Panc1 (cell line): ENCODE measurements at regions not wholly inside any gene's neighbourhood (a gene's known extent, or its start where the extent isn't known, plus 50 kb on each side); places are given as distances from the start of the nearest gene placed in this dataset.
"Not testable (repeated sequence)": the region's sequence is repeated elsewhere in the genome, so short reads cannot be mapped to it uniquely, and the experiment has no call there.

Experiments
- ATAC-seq: fragments of 200-7000 bp; cut with Tn5 transposase; 2 replicates; pipeline ENCODE4 v1.9.1; 2020; ENCODE audit warnings: mild to moderate bottlenecking, moderate library complexity
- BruUV-seq: library from RNA; stranded (reverse); fragments of 400-500 nt; replicated peaks from 2 replicates; lab custom pipeline; 2021; lab: Mats Ljungman, UMichigan
- CTCF ChIA-PET: fragments of 300-600 bp; sonication (Branson Sonifier 250); formaldehyde crosslinking; loops from one replicate; lab custom pipeline; 2022; ENCODE audit warnings: antibody characterized with exemption; lab: Charles Lee
- POLR2A ChIA-PET: fragments of 300-600 bp; sonication (Branson Sonifier 250); formaldehyde crosslinking; loops from one replicate; lab custom pipeline; 2022; ENCODE audit warnings: antibody characterized with exemption; lab: Charles Lee
- DNase-seq: peaks from one replicate; pipeline ENCODE4 v3.0.0-alpha.2; 2010; ENCODE audit warnings: low read depth, low spot score
- H3K27ac ChIP-seq: 2 replicates; pipeline ENCODE4 v1.5.1; 2011; ENCODE audit warnings: mild to moderate bottlenecking, low read length, inconsistent platforms
- H3K27me3 ChIP-seq: fragments of 200-500 bp; sonication (Bioruptor generic); 2 replicates; pipeline ENCODE4 v1.6.0; 2014; ENCODE audit warnings: low read length, inconsistent platforms; ENCODE audit not compliant: control insufficient read depth, insufficient read depth
- H3K36me3 ChIP-seq: fragments of 200-500 bp; sonication (Bioruptor generic); 2 replicates; pipeline ENCODE4 v1.5.1; 2014; ENCODE audit warnings: inconsistent platforms, mild to moderate bottlenecking, low read length, moderate library complexity; ENCODE audit not compliant: control insufficient read depth, insufficient read depth
- H3K4me1 ChIP-seq: 2 replicates; pipeline ENCODE4 v1.5.1; 2011; ENCODE audit warnings: inconsistent platforms, mild to moderate bottlenecking, low read length, moderate library complexity; ENCODE audit not compliant: control insufficient read depth, insufficient read depth
- H3K4me3 ChIP-seq, 2 experiments: 2 replicates each; pipeline ENCODE4 v1.5.1; 2011 to 2012; ENCODE audit warnings: low read depth in 2 of 2, low read length in 2 of 2, mild to moderate bottlenecking in 2 of 2, inconsistent platforms in 1 of 2, moderate library complexity in 1 of 2
- H3K9me3 ChIP-seq: fragments of 200-500 bp; sonication (Bioruptor generic); 2 replicates; pipeline ENCODE4 v1.5.1; 2014; ENCODE audit warnings: low read depth, mild to moderate bottlenecking, inconsistent platforms, low read length, moderate library complexity; ENCODE audit not compliant: control insufficient read depth, insufficient read depth
- POLR2AphosphoS5 ChIP-seq: IDR thresholded peaks from 2 replicates; pipeline ENCODE4 v1.6.1; 2012; ENCODE audit warnings: mild to moderate bottlenecking, low read depth, low read length, moderate library complexity
- SIN3A ChIP-seq: IDR thresholded peaks from 2 replicates; pipeline ENCODE4 v1.6.1; 2012; ENCODE audit warnings: low read depth, mild to moderate bottlenecking, low read length, moderate library complexity, borderline replicate concordance; ENCODE audit not compliant: insufficient read depth
- TCF7L2 ChIP-seq: IDR thresholded peaks from 2 replicates; pipeline ENCODE4 v1.6.1; 2011; ENCODE audit warnings: mild to moderate bottlenecking, low read depth, low read length, inconsistent platforms
- in situ Hi-C: cut with HindIII; loops from 2 replicates; pipeline ENCODE4 v1.10.0; 2016; ENCODE audit warnings: low sequenced_read_pairs, low pct_unique_long_range_greater_than_20kb
- intact Hi-C: fragments of 100-400 bp; cut with micrococcal nuclease; formaldehyde crosslinking; loops from one replicate; pipeline ENCODE4 v1.10.0; 2022; ENCODE audit not compliant: unreplicated experiment
- TF ChIP-seq, protein P1 (sequence below), 2 experiments: IDR thresholded peaks; 2 replicates each; pipeline ENCODE4 v1.6.1; 2011 to 2012; ENCODE audit warnings: low read depth in 2 of 2, control low read depth in 1 of 2, low read length in 1 of 2, mild to moderate bottlenecking in 1 of 2, moderate library complexity in 1 of 2; ENCODE audit not compliant: insufficient read depth in 1 of 2
- TF ChIP-seq, protein P2 (sequence below): fragments of 450-650 bp; IDR thresholded peaks from 2 replicates; pipeline ENCODE4 v1.5.1; 2017; ENCODE audit warnings: mild to moderate bottlenecking

DNA sequence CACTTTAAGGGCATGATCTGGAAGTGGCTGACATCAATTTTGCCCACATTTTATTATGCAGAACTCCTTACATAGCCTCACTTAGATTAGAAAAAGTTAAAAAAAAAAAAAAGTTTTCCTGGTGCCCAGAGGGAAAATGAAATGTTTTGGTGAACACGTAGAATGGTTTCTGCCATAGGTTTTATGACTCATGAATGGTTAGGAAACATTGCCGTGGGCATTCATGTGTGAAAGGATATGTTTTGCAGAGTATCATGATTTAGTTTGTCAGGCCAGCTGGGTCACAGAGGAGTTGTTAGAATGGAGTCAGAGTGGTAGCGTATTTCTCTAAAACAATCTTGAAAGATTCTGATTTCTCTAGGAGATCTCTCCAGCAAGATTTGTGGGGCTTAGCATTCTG lies 133.8 kb downstream of the MRPL57 start:
- CTCF ChIA-PET, result no interaction called here
- no peak overlapping the region for H3K4me3 ChIP-seq
- H3K4me1 ChIP-seq, result no peaks in the 10 kb centered on the region
- no peaks in the 10 kb centered on the region for H3K27me3 ChIP-seq
- DNase-seq (no peak), ATAC-seq (no peak)
- no TSS peak for BruUV-seq
- no peaks in the 10 kb centered on the region for H3K36me3 ChIP-seq
- TF ChIP-seq, protein P1, sequence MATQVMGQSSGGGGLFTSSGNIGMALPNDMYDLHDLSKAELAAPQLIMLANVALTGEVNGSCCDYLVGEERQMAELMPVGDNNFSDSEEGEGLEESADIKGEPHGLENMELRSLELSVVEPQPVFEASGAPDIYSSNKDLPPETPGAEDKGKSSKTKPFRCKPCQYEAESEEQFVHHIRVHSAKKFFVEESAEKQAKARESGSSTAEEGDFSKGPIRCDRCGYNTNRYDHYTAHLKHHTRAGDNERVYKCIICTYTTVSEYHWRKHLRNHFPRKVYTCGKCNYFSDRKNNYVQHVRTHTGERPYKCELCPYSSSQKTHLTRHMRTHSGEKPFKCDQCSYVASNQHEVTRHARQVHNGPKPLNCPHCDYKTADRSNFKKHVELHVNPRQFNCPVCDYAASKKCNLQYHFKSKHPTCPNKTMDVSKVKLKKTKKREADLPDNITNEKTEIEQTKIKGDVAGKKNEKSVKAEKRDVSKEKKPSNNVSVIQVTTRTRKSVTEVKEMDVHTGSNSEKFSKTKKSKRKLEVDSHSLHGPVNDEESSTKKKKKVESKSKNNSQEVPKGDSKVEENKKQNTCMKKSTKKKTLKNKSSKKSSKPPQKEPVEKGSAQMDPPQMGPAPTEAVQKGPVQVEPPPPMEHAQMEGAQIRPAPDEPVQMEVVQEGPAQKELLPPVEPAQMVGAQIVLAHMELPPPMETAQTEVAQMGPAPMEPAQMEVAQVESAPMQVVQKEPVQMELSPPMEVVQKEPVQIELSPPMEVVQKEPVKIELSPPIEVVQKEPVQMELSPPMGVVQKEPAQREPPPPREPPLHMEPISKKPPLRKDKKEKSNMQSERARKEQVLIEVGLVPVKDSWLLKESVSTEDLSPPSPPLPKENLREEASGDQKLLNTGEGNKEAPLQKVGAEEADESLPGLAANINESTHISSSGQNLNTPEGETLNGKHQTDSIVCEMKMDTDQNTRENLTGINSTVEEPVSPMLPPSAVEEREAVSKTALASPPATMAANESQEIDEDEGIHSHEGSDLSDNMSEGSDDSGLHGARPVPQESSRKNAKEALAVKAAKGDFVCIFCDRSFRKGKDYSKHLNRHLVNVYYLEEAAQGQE (IDR thresholded peaks at IDR 0.05; ENCODE audit: insufficient read depth in 1 of 2, low read depth in 2 of 2, low read length in 1 of 2), result no peak
- TF ChIP-seq SIN3A, result no peak
- no peak for TF ChIP-seq POLR2AphosphoS5
- TF ChIP-seq, protein P2, sequence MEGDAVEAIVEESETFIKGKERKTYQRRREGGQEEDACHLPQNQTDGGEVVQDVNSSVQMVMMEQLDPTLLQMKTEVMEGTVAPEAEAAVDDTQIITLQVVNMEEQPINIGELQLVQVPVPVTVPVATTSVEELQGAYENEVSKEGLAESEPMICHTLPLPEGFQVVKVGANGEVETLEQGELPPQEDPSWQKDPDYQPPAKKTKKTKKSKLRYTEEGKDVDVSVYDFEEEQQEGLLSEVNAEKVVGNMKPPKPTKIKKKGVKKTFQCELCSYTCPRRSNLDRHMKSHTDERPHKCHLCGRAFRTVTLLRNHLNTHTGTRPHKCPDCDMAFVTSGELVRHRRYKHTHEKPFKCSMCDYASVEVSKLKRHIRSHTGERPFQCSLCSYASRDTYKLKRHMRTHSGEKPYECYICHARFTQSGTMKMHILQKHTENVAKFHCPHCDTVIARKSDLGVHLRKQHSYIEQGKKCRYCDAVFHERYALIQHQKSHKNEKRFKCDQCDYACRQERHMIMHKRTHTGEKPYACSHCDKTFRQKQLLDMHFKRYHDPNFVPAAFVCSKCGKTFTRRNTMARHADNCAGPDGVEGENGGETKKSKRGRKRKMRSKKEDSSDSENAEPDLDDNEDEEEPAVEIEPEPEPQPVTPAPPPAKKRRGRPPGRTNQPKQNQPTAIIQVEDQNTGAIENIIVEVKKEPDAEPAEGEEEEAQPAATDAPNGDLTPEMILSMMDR, result no peak
- no peak for TF ChIP-seq TCF7L2
- intact Hi-C loops, result no loop called here
- H3K9me3 ChIP-seq, result no peaks in the 10 kb centered on the region
- in situ Hi-C loops, result no loop called here
- no peak overlapping the region for H3K27ac ChIP-seq
- POLR2A ChIA-PET, result no interaction called here

DNA sequence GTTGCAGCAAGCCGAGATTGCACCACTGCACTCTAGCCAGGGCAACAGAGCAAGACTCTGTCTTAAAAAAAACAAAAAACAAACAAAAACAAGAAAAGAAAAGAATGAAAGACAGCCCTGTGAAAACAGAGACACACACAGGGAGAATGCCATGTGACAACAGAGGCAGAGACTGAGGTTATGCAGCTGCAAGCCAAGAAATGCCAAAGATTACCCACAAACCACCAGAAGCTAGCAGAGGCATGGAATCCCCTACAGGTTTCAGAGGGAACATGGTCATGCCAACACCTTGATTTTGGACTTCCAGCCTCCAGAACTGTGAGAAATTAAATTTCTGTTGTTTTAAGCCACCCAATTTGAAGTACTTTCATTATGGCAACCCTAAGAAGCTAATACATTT lies 138.5 kb downstream of the MRPL57 start:
- H3K4me3 ChIP-seq, in situ Hi-C loops, H3K9me3 ChIP-seq, DNase-seq, CTCF ChIA-PET, H3K27me3 ChIP-seq, H3K27ac ChIP-seq, POLR2A ChIA-PET, ATAC-seq, intact Hi-C loops, BruUV-seq, H3K36me3 ChIP-seq, H3K4me1 ChIP-seq: not testable (repeated sequence)

DNA sequence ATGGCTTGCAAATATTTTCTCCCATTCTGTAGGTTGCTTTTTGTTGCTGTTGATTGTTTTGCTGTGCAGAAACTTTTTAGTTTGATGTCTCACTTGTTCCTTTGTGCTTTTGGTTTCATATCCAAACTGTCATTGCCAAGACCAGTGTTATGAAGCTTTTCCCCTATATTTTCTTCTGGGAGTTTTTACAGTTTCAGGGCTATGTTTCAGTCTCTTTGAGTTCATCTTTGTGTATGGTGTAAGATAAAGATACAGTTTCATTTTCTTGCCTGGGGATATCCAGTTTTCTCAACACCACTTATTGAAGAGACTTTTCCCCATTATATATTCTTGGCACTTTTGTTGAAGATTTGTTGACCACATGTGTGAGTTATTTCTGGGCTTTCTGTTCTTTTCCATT lies 139.9 kb downstream of the MRPL57 start:
- H3K27ac ChIP-seq, result no peak overlapping the region
- TF ChIP-seq POLR2AphosphoS5 (no peak), SIN3A (no peak), TCF7L2 (no peak)
- TF ChIP-seq, protein P1 (IDR thresholded peaks at IDR 0.05; ENCODE audit: insufficient read depth in 1 of 2, low read depth in 2 of 2, low read length in 1 of 2), result no peak
- TF ChIP-seq, protein P2, result no peak
- intact Hi-C loops, result no loop called here

More for the DNA sequence above, 139.9 kb downstream of the MRPL57 start:
- ATAC-seq (no peak), DNase-seq (no peak)
- in situ Hi-C loops, result no loop called here
- no peak overlapping the region for H3K4me3 ChIP-seq
- H3K9me3 ChIP-seq, result no peaks in the 10 kb centered on the region
- BruUV-seq, result no TSS peak
- ChIA-PET POLR2A (no interaction called here), CTCF (interaction anchor here (0.6 kb wide), 1 partner anchor 1820 kb away, joined by 3 read pairs; no protein-coding TSS in a partner anchor)
- no peaks in the 10 kb centered on the region for H3K4me1 ChIP-seq
- no peaks in the 10 kb centered on the region for H3K36me3 ChIP-seq
- no peaks in the 10 kb centered on the region for H3K27me3 ChIP-seq
